Esophagus squamous epithelium (tissue), 5 donors: ENCODE measurements at regions not wholly inside any gene's neighbourhood (a gene's known extent, or its start where the extent isn't known, plus 50 kb on each side); places are given as distances from the start of the nearest gene placed in this dataset.

Experiments
- DNase-seq: peaks from one replicate; lab custom pipeline; 2025; lab: John Stamatoyannopoulos, UW
- H3K27ac ChIP-seq, 4 donors: fragments of 200-600 bp; sonication (generic); one replicate each; pipeline ENCODE4 v1.5.1; 2016 to 2019; ENCODE audit warnings: mild to moderate bottlenecking in 1 of 4
- H3K27me3 ChIP-seq, 4 donors: fragments of 200-600 bp; sonication (generic); 1 replicate in 3 of 4; 2 replicates in 1 of 4; pipeline versions ENCODE4 v1.5.1 to v1.6.0; 2017 to 2021; ENCODE audit warnings: antibody characterized with exemption in 1 of 4
- H3K36me3 ChIP-seq, 3 donors: fragments of 200-600 bp; sonication (generic); one replicate each; pipeline ENCODE4 v1.5.1; 2016 to 2019
- H3K4me1 ChIP-seq, 3 donors: fragments of 200-600 bp; sonication (generic); one replicate each; pipeline ENCODE4 v1.5.1; 2017 to 2019
- H3K4me3 ChIP-seq, 4 donors: fragments of 200-600 bp; sonication (generic); 1 replicate in 3 of 4; 2 replicates in 1 of 4; pipeline ENCODE4 v1.5.1; 2016 to 2019; ENCODE audit warnings: mild to moderate bottlenecking in 2 of 4, moderate library complexity in 1 of 4
- H3K9me3 ChIP-seq, 3 donors: fragments of 200-600 bp; sonication (generic); one replicate each; pipeline ENCODE4 v1.5.1; 2016 to 2019
- CTCF ChIP-seq, 6 experiments: fragments of 450-650 bp in 4 of 6; fragments of 200-600 bp in 2 of 6; sonication (generic) in 2 of 6; IDR thresholded peaks; one replicate each; pipeline ENCODE4 v1.5.1; 2016 to 2019; ENCODE audit warnings: antibody characterized with exemption in 6 of 6, mild to moderate bottlenecking in 4 of 6, moderate library complexity in 4 of 6
- POLR2A ChIP-seq, 4 donors: fragments of 450-650 bp; IDR thresholded peaks; one replicate each; pipeline ENCODE4 v1.6.1; 2017; ENCODE audit warnings: antibody characterized with exemption in 4 of 4, mild to moderate bottlenecking in 4 of 4, moderate library complexity in 3 of 4
- WGBS, 2 donors: methylation state at CpG; one replicate each; pipeline ENCODE4 v1.1.5; 2018; 5-methylcytosine and 5-hydroxymethylcytosine counted together
- intact Hi-C: fragments of 100-400 bp; cut with DNase I; formaldehyde crosslinking; loops from one replicate; pipeline ENCODE4 v1.15.0; 2022
- donor health status: DM: yes; HTN: yes; CAD: no.

GRCh38 chr20:40579701-40580100 is 109.3 kb downstream of the MAFB start:
- no peaks in the 10 kb centered on the region for H3K27me3 ChIP-seq
- WGBS, 2 donors: 79 to 81% methylated on average over 1 of the region's 1 CpG
- H3K9me3 ChIP-seq: no peaks in the 10 kb centered on the region
- intact Hi-C loops: no loop called here
- no peaks in the 10 kb centered on the region for H3K36me3 ChIP-seq
- H3K4me1 ChIP-seq: peaks cover 0 to 31% (median 9%) of the 10 kb centered on the region in 3 donors
- DNase-seq: no peak
- no peak for TF ChIP-seq POLR2A (IDR thresholded peaks at IDR 0.05)
- no peak for TF ChIP-seq CTCF (IDR thresholded peaks at IDR 0.05)
- H3K4me3 ChIP-seq: no peak overlapping the region
- H3K27ac ChIP-seq: no peak overlapping the region

GRCh38 chr20:40578961-40579360 is 110.1 kb downstream of the MAFB start:
- H3K27ac ChIP-seq: no peak overlapping the region
- DNase-seq: no peak
- peaks cover 0 to 23% (median 9%) of the 10 kb centered on the region in 3 donors for H3K4me1 ChIP-seq
- intact Hi-C loops: no loop called here
- no peaks in the 10 kb centered on the region for H3K27me3 ChIP-seq
- TF ChIP-seq POLR2A (IDR thresholded peaks at IDR 0.05) (no peak), CTCF (IDR thresholded peaks at IDR 0.05) (no peak)
- no peak overlapping the region for H3K4me3 ChIP-seq
- 68 to 83% methylated on average over 2 to 4 of the region's 4 CpGs for WGBS, 2 donors
- H3K36me3 ChIP-seq: no peaks in the 10 kb centered on the region
- no peaks in the 10 kb centered on the region for H3K9me3 ChIP-seq

GRCh38 chr20:40575851-40576250 is 113.2 kb downstream of the MAFB start:
- WGBS, 2 donors: 51 to 61% methylated on average over 4 of the region's 4 CpGs
- Histone ChIP-seq H3K4me3 (no peak overlapping the region), H3K36me3 (no peaks in the 10 kb centered on the region), H3K27ac (no peak overlapping the region), H3K9me3 (no peaks in the 10 kb centered on the region), H3K4me1 (peaks cover 0 to 9% (median 0%) of the 10 kb centered on the region in 3 donors), H3K27me3 (no peaks in the 10 kb centered on the region)
- no peak for DNase-seq
- intact Hi-C loops: no loop called here
- TF ChIP-seq POLR2A (IDR thresholded peaks at IDR 0.05) (no peak), CTCF (IDR thresholded peaks at IDR 0.05) (no peak)

- Histone ChIP-seq H3K27ac (no peak overlapping the region), H3K27me3 (no peaks in the 10 kb centered on the region), H3K9me3 (no peaks in the 10 kb centered on the region), H3K4me3 (no peak overlapping the region), H3K36me3 (no peaks in the 10 kb centered on the region), H3K4me1 (peaks cover 0 to 9% (median 8%) of the 10 kb centered on the region in 3 donors)
- intact Hi-C loops: no loop called here
- TF ChIP-seq POLR2A (IDR thresholded peaks at IDR 0.05): no peak
- TF ChIP-seq CTCF (IDR thresholded peaks at IDR 0.05): no peak
- no peak for DNase-seq
- WGBS, 2 donors: 67 to 100% methylated on average over 1 of the region's 1 CpG
Measured at GRCh38 chr20:40572251-40572650, 116.8 kb downstream of the MAFB start.

- intact Hi-C loops: no loop called here
- H3K27me3 ChIP-seq: no peaks in the 10 kb centered on the region
- H3K4me3 ChIP-seq: no peak overlapping the region
- H3K27ac ChIP-seq: no peak overlapping the region
- H3K4me1 ChIP-seq: peaks cover 0 to 9% (median 8%) of the 10 kb centered on the region in 3 donors
- H3K36me3 ChIP-seq: no peaks in the 10 kb centered on the region
- DNase-seq: no peak
- H3K9me3 ChIP-seq: no peaks in the 10 kb centered on the region
- TF ChIP-seq POLR2A (IDR thresholded peaks at IDR 0.05) (no peak), CTCF (IDR thresholded peaks at IDR 0.05) (no peak)
- WGBS, 2 donors: 63 to 81% methylated on average over 1 of the region's 1 CpG
Measured at GRCh38 chr20:40571639-40572038, 117.4 kb downstream of the MAFB start.
